KOPT-K1 (cell line): ENCODE measurements at regions not wholly inside any gene's neighbourhood (a gene's known extent, or its start where the extent isn't known, plus 50 kb on each side); places are given as distances from the start of the nearest gene placed in this dataset.

Experiments used
- H3K27ac ChIP-seq: fragments of 200-600 bp; sonication (generic); 2 replicates; pipeline ENCODE4 v1.5.1; 2016; ENCODE audit warnings: antibody characterized with exemption, mild to moderate bottlenecking, low read depth, low read length; ENCODE audit not compliant: poor library complexity, severe bottlenecking
- H3K36me3 ChIP-seq: fragments of 200-600 bp; sonication (generic); 2 replicates; pipeline ENCODE4 v1.5.1; 2017; ENCODE audit warnings: antibody characterized with exemption, mild to moderate bottlenecking, low read length, moderate library complexity; ENCODE audit not compliant: insufficient read depth
- H3K9me3 ChIP-seq: fragments of 200-600 bp; sonication (generic); 2 replicates; pipeline ENCODE4 v1.5.1; 2017; ENCODE audit warnings: antibody characterized with exemption, low read length, mild to moderate bottlenecking; ENCODE audit not compliant: insufficient read depth, poor library complexity, severe bottlenecking

DNA sequence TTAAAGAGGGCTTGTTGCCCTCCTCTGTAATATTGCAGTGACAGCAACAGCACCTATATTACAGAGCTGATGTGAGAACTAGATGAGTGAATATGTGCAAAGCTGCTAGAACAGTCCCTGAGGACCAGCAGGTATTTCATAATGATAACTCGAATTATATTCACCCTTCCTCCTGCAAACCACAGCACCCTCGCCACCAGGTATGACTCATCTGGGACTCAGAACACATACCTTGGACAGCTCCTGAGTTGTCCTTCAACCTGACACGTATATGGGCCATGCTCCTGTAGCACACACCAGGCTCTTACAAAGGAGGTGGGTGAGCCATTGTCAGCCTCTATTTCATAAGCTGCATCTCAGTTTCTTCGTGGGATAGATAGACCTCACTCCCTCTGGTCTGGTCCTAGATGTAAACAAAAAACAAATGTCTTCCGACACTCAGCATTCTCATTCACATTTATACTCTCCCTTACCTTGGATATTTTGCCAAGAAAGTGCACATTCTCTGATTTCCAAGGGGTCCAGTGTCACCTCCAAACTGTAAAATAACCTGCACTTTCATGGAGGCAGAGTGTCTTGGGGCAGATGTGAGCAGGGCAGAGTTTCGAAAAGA lies 124.5 kb downstream of the TLE3 start:
- Histone ChIP-seq H3K9me3 (no peaks in the 10 kb centered on the region), H3K27ac (no peak overlapping the region), H3K36me3 (no peaks in the 10 kb centered on the region)

GRCh38 chr15:69973880-69974279 lies 123.8 kb downstream of the TLE3 start:
- Histone ChIP-seq H3K27ac (no peak overlapping the region), H3K9me3 (no peaks in the 10 kb centered on the region), H3K36me3 (no peaks in the 10 kb centered on the region)

DNA sequence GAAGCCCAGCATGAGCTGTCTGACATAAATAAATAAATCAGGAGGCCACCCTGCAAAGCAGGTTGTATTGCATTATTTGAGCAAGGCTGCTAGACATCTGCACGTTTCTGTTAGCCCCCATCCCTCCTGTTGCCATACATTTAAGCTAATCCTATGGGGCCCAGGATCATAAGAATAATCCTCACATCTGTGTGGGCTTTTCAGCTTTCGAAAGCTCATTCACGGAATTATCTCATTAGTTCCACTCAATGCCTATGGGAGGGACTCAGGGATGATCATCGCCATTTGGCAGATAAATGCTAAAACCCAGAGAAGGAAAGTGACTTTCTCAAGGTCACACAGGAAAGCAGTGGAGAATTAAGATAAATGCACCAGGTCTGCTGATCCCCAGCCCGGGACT lies 123.4 kb downstream of the TLE3 start:
- Histone ChIP-seq H3K36me3 (no peaks in the 10 kb centered on the region), H3K9me3 (no peaks in the 10 kb centered on the region), H3K27ac (no peak overlapping the region)

GRCh38 chr15:69976366-69976994 lies 121.2 kb downstream of the TLE3 start:
- Histone ChIP-seq H3K9me3 (no peaks in the 10 kb centered on the region), H3K27ac (no peak overlapping the region), H3K36me3 (no peaks in the 10 kb centered on the region)

GRCh38 chr15:69978603-69979002 lies 119.1 kb downstream of the TLE3 start:
- H3K9me3 ChIP-seq, result no peaks in the 10 kb centered on the region
- H3K27ac ChIP-seq, result no peak overlapping the region
- H3K36me3 ChIP-seq, result no peaks in the 10 kb centered on the region

GRCh38 chr15:69979262-69979661 lies 118.5 kb downstream of the TLE3 start:
- Histone ChIP-seq H3K36me3 (no peaks in the 10 kb centered on the region), H3K27ac (no peak overlapping the region), H3K9me3 (no peaks in the 10 kb centered on the region)

GRCh38 chr15:69979783-69980182 lies 117.9 kb downstream of the TLE3 start:
- Histone ChIP-seq H3K9me3 (no peaks in the 10 kb centered on the region), H3K27ac (no peak overlapping the region), H3K36me3 (no peaks in the 10 kb centered on the region)

GRCh38 chr15:69980341-69981059 lies 117.2 kb downstream of the TLE3 start:
- H3K27ac ChIP-seq, result no peak overlapping the region
- no peaks in the 10 kb centered on the region for H3K36me3 ChIP-seq
- no peaks in the 10 kb centered on the region for H3K9me3 ChIP-seq

GRCh38 chr15:69982037-69982436 lies 115.7 kb downstream of the TLE3 start:
- H3K36me3 ChIP-seq, result no peaks in the 10 kb centered on the region
- H3K9me3 ChIP-seq, result no peaks in the 10 kb centered on the region
- H3K27ac ChIP-seq, result no peak overlapping the region

DNA sequence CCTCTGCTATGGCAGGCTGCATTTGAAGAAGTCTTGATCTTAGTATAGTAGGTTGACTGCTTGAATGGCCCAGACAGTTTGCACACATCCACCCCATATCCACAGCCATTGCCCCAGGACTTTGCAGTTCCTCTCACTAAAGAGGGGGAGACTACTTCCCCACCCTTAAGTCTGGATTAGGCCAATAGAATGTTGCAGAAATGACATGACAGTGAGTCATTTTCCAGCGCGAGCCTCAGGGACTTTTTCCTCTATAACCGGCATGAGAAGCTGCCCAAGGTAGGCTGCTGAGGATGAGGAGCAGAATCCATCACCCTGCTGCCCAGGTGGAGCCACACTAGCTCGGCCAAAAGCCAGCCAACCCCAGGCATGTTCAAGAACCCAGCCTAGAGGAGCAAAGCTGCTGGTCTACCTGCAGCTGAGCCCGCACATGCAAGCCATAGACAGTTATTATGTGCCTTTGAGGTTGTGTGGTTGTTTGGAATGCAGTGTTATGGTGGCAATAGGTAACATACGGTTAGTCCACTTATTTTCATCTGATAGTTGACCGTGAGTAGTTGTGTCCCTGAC lies 113.9 kb downstream of the TLE3 start:
- Histone ChIP-seq H3K36me3 (no peaks in the 10 kb centered on the region), H3K9me3 (no peaks in the 10 kb centered on the region), H3K27ac (no peak overlapping the region)

DNA sequence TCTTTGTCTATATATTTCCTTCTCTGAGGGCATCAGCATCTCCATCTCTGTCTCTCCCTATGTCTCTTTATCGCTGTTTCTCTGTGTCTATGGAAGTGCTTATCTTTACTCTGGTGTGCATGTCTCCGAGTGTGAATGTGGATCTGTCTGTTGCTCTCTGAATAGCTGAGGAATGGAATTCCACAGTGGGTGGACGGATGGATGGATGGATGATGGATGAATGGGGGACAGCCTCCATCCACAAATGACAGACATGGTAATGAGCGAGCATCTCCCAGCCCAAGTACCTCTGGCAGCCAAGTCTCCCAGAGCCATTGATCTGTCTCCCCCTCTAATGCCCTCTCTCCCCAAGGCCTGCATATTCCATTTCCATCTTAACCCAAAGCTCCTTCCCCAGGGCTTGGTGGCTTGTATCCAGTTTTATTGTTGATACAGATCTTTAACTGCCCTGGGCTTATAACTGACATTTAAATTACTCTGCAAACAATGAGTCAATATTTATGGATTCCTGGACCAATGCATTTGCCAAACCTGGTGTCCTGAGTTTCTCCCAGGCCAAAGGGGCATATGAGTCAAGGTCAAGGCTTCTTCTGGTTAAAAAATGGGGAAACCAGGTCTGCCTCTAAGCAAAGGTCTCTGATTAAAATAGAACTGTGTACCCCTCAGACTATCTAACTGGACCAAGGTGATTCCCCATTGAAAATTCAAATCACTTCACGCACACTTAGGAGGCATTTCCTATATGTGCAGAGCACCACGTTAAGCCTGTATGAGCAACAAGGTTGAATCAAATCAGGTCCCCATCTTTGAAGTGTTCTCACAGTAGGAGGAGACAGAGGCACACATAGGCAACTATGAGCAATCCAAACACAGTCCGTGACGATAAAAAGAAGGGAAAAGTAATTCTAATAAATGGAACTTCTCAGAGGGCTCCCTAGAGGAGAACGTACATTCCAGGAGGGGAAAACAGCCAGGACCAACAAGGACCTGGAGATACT lies 109.9 kb downstream of the TLE3 start:
- H3K36me3 ChIP-seq, result no peaks in the 10 kb centered on the region
- no peaks in the 10 kb centered on the region for H3K9me3 ChIP-seq
- H3K27ac ChIP-seq, result no peak overlapping the region

- no peak overlapping the region for H3K27ac ChIP-seq
- H3K36me3 ChIP-seq, result no peaks in the 10 kb centered on the region
- H3K9me3 ChIP-seq, result no peaks in the 10 kb centered on the region
These were observed 109.0 kb downstream of the TLE3 start for GRCh38 chr15:69988541-69989225.

- Histone ChIP-seq H3K9me3 (no peaks in the 10 kb centered on the region), H3K36me3 (no peaks in the 10 kb centered on the region), H3K27ac (no peak overlapping the region)
These were observed 106.9 kb downstream of the TLE3 start for GRCh38 chr15:69990566-69991421.
